HCT116 (cell line): ENCODE measurements at regions not wholly inside any gene's neighbourhood (a gene's known extent, or its start where the extent isn't known, plus 50 kb on each side); places are given as distances from the start of the nearest gene placed in this dataset.

Experiments
- ATAC-seq: fragments of 200-7000 bp; cut with Tn5 transposase; 2 replicates; pipeline ENCODE4 v1.9.1; 2020; ENCODE audit warnings: mild to moderate bottlenecking, moderate library complexity
- BruUV-seq: library from RNA; stranded (reverse); fragments of 400-500 nt; replicated peaks from 2 replicates; lab custom pipeline; 2021; lab: Mats Ljungman, UMichigan
- CTCF ChIA-PET: fragments of 300-600 bp; sonication (Branson Sonifier 250); formaldehyde crosslinking; loops from one replicate; lab custom pipeline; 2021; ENCODE audit warnings: antibody characterized with exemption; lab: Charles Lee
- POLR2A ChIA-PET: fragments of 300-600, 350-600 bp; sonication (Branson Sonifier 250); formaldehyde crosslinking; loops from one replicate; lab custom pipeline; 2021; ENCODE audit warnings: antibody characterized with exemption; lab: Charles Lee
- RAD21 ChIA-PET, 2 experiments: fragments of 300-600 bp; sonication (Branson Sonifier 250); formaldehyde crosslinking; loops; one replicate each; lab custom pipeline; 2023; ENCODE audit warnings: low total read pairs in 2 of 2; ENCODE audit not compliant: uncharacterized antibody in 2 of 2, unreplicated experiment in 2 of 2, low non-redundant PET in 1 of 2; lab: Charles Lee
- DNase-seq: peaks from one replicate; pipeline ENCODE4 v3.0.0-alpha.2; 2010; ENCODE audit warnings: low read depth, low spot score
- H2AFZ ChIP-seq: fragments of 200-600 bp; shearing (Covaris generic), sonication (generic); 2 replicates; pipeline ENCODE4 v1.6.1; 2017; ENCODE audit warnings: low read depth, mixed run types, mixed read lengths, antibody characterized with exemption, low read length; ENCODE audit not compliant: poor library complexity, severe bottlenecking
- H3K27ac ChIP-seq: 2 replicates; pipeline ENCODE4 v1.5.1; 2012; ENCODE audit warnings: low read depth, low read length
- H3K27me3 ChIP-seq: fragments of 200-600 bp; sonication (generic); 2 replicates; pipeline ENCODE4 v1.6.1; 2016; ENCODE audit warnings: mixed run types, low read length, mixed read lengths; ENCODE audit not compliant: insufficient read depth
- H3K36me3 ChIP-seq, 2 experiments: fragments of 200-500 bp in 1 of 2; fragments of 200-600 bp in 1 of 2; sonication (Bioruptor generic) in 1 of 2; sonication (generic) in 1 of 2; 2 replicates each; pipeline versions ENCODE4 v1.5.1 to v1.6.1; 2014 to 2016; ENCODE audit warnings: low read length in 2 of 2, inconsistent platforms in 1 of 2, mixed read lengths in 1 of 2, mixed run types in 1 of 2; ENCODE audit not compliant: insufficient read depth in 2 of 2, control insufficient read depth in 1 of 2
- H3K4me1 ChIP-seq, 2 experiments: fragments of 200-600 bp in 1 of 2; sonication (generic) in 1 of 2; 2 replicates each; pipeline versions ENCODE4 v1.5.1 to v1.6.1; 2012 to 2017; ENCODE audit warnings: low read length in 2 of 2, inconsistent platforms in 1 of 2, mild to moderate bottlenecking in 1 of 2, mixed read lengths in 1 of 2, mixed run types in 1 of 2, moderate library complexity in 1 of 2; ENCODE audit not compliant: insufficient read depth in 2 of 2, control insufficient read depth in 1 of 2
- H3K4me2 ChIP-seq: fragments of 200-600 bp; sonication (generic); 2 replicates; pipeline ENCODE4 v1.6.1; 2017; ENCODE audit warnings: mixed run types, low read length, mixed read lengths
- H3K4me3 ChIP-seq, 2 experiments: fragments of 200-600 bp in 1 of 2; sonication (generic) in 1 of 2; replicated peaks in 1 of 2; 2 replicates each; pipeline ENCODE4 v1.5.1; 2011 to 2016; ENCODE audit warnings: low read length in 2 of 2, control low read depth in 1 of 2, low read depth in 1 of 2, mild to moderate bottlenecking in 1 of 2, mixed read lengths in 1 of 2, mixed run types in 1 of 2
- H3K79me2 ChIP-seq: fragments of 200-600 bp; sonication (generic); 2 replicates; pipeline ENCODE4 v1.6.1; 2017; ENCODE audit warnings: mild to moderate bottlenecking, mixed run types, low read length, moderate library complexity, mixed read lengths; ENCODE audit not compliant: insufficient read depth
- H3K9ac ChIP-seq: fragments of 200-600 bp; sonication (generic); 2 replicates; pipeline ENCODE4 v1.6.1; 2016; ENCODE audit warnings: low read length, mixed read lengths
- H3K9me2 ChIP-seq: fragments of 200-600 bp; sonication (generic), shearing (Covaris generic); 2 replicates; pipeline ENCODE4 v1.6.1; 2017; ENCODE audit warnings: mixed run types, mild to moderate bottlenecking, moderate library complexity; ENCODE audit not compliant: insufficient read depth
- H3K9me3 ChIP-seq, 2 experiments: fragments of 200-500 bp in 1 of 2; fragments of 200-600 bp in 1 of 2; sonication (Bioruptor generic) in 1 of 2; sonication (generic) in 1 of 2; 2 replicates each; pipeline ENCODE4 v1.6.1; 2014 to 2017; ENCODE audit warnings: low read length in 2 of 2, mixed read lengths in 2 of 2, inconsistent platforms in 1 of 2, low read depth in 1 of 2, mild to moderate bottlenecking in 1 of 2, mixed run types in 1 of 2, moderate library complexity in 1 of 2; ENCODE audit not compliant: control insufficient read depth in 1 of 2, insufficient read depth in 1 of 2
- H4K20me1 ChIP-seq: fragments of 200-600 bp; sonication (generic), shearing (Covaris generic); 2 replicates; pipeline ENCODE4 v1.6.1; 2017; ENCODE audit warnings: mixed run types, mild to moderate bottlenecking, moderate library complexity; ENCODE audit not compliant: insufficient read depth
- ATF3 ChIP-seq: IDR thresholded peaks from 2 replicates; pipeline ENCODE4 v1.6.1; 2012
- CEBPB ChIP-seq: IDR thresholded peaks from 2 replicates; pipeline ENCODE4 v1.6.1; 2012; ENCODE audit warnings: low read depth
- EGR1 ChIP-seq: IDR thresholded peaks from 2 replicates; pipeline ENCODE4 v1.6.1; 2012; ENCODE audit warnings: low read depth
- EZH2 ChIP-seq: fragments of 200-600 bp; sonication (generic); IDR thresholded peaks from 2 replicates; pipeline ENCODE4 v1.6.1; 2017; ENCODE audit warnings: antibody characterized with exemption, mixed run types
- EZH2phosphoT487 ChIP-seq: fragments of 200-600 bp; IDR thresholded peaks from 2 replicates; pipeline ENCODE4 v1.6.1; 2018; ENCODE audit warnings: antibody characterized with exemption, borderline replicate concordance
- POLR2A ChIP-seq: IDR thresholded peaks from 2 replicates; pipeline ENCODE4 v1.7.0; 2011; ENCODE audit warnings: borderline replicate concordance; ENCODE audit not compliant: insufficient read depth, insufficient read length; ENCODE audit errors: extremely low read depth
- POLR2AphosphoS5 ChIP-seq: IDR thresholded peaks from 2 replicates; pipeline ENCODE4 v1.6.1; 2011; ENCODE audit warnings: mild to moderate bottlenecking, low read depth, low read length, moderate library complexity
- RAD21 ChIP-seq: IDR thresholded peaks from 2 replicates; pipeline ENCODE4 v1.6.1; 2012; ENCODE audit warnings: low read depth, mild to moderate bottlenecking
- SIN3A ChIP-seq: IDR thresholded peaks from 2 replicates; pipeline ENCODE4 v1.6.1; 2012; ENCODE audit warnings: low read depth
- SRF ChIP-seq: IDR thresholded peaks from 2 replicates; pipeline ENCODE4 v1.6.1; 2012; ENCODE audit warnings: low read depth
- TCF7L2 ChIP-seq: IDR thresholded peaks from 2 replicates; pipeline ENCODE4 v1.7.0; 2011; ENCODE audit warnings: borderline replicate concordance, inconsistent platforms; ENCODE audit not compliant: insufficient read depth, insufficient read length; ENCODE audit errors: extremely low read depth
- YY1 ChIP-seq: IDR thresholded peaks from 2 replicates; pipeline ENCODE4 v1.6.1; 2011; ENCODE audit warnings: low read length, low read depth, moderate library complexity, mild to moderate bottlenecking; ENCODE audit not compliant: insufficient replicate concordance; ENCODE audit errors: extremely low read depth
- ZBTB33 ChIP-seq: IDR thresholded peaks from 2 replicates; pipeline ENCODE4 v1.6.1; 2011; ENCODE audit warnings: mild to moderate bottlenecking, low read length, moderate library complexity; ENCODE audit not compliant: insufficient replicate concordance; ENCODE audit errors: extremely low read depth
- ZNF274 ChIP-seq: fragments of 200-500 bp; sonication (Bioruptor generic); IDR thresholded peaks from 2 replicates; pipeline ENCODE4 v1.6.1; 2014; ENCODE audit warnings: mild to moderate bottlenecking, low read depth, low read length, inconsistent platforms
- intact Hi-C: fragments of 100-400 bp; cut with micrococcal nuclease; formaldehyde crosslinking; loops from 2 replicates; pipeline ENCODE4 v1.10.0; 2022

GRCh38 chr1:213423605-213424004 is 372.6 kb downstream of the RPS6KC1 start:
- H3K9ac ChIP-seq = no peak overlapping the region
- no peak for DNase-seq

More at GRCh38 chr1:213423605-213424004, 372.6 kb downstream of the RPS6KC1 start:
- Histone ChIP-seq H3K4me1 (no peaks in the 10 kb centered on the region), H4K20me1 (no peaks in the 10 kb centered on the region), H3K27ac (no peak overlapping the region)
- no peak for ATAC-seq
- no peak for TF ChIP-seq TCF7L2
- TF ChIP-seq POLR2A = no peak
- TF ChIP-seq EZH2 = no peak
- TF ChIP-seq RAD21 = no peak
- no peak for TF ChIP-seq ZNF274
- no peak for TF ChIP-seq POLR2AphosphoS5
- no peak for TF ChIP-seq SIN3A
- no peak for TF ChIP-seq YY1
- no peak for TF ChIP-seq ZBTB33
- TF ChIP-seq EZH2phosphoT487 = no peak
- no peak for TF ChIP-seq EGR1
- TF ChIP-seq CEBPB = no peak
- no peak for TF ChIP-seq SRF
- TF ChIP-seq ATF3 = no peak
- TF ChIP-seq, all 23 proteins: peak for 0
- Histone ChIP-seq H3K9me2 (no peaks in the 10 kb centered on the region), H3K36me3 (no peaks in the 10 kb centered on the region), H2AFZ (no peak overlapping the region), H3K27me3 (peaks cover 46% of the 10 kb centered on the region), H3K4me3 (no peak overlapping the region), H3K9me3 (no peaks in the 10 kb centered on the region), H3K4me2 (no peak overlapping the region), H3K79me2 (no peaks in the 10 kb centered on the region)
- ChIA-PET CTCF (no interaction called here), RAD21 (interaction anchor here in 1 of 2 experiments (0.7 kb wide), 1 partner anchor 8 kb away, joined by 4 read pairs; no protein-coding TSS in a partner anchor), POLR2A (no interaction called here)
- no TSS peak for BruUV-seq
- intact Hi-C loops = no loop called here
